GM18502 (cell line): ENCODE measurements at regions not wholly inside any gene's neighbourhood (a gene's known extent, or its start where the extent isn't known, plus 50 kb on each side); places are given as distances from the start of the nearest gene placed in this dataset.

Source experiments
- ATAC-seq: cut with Tn5 transposase; IDR thresholded peaks from one replicate; pipeline ENCODE4 v1.9.1; 2021; ENCODE audit warnings: mild to moderate bottlenecking; ENCODE audit not compliant: unreplicated experiment, poor library complexity

GRCh38 chr5:17690473-17690872 lies 56.2 kb downstream of the TAF11L14 start:
- ATAC-seq = no peak

- no peak for ATAC-seq
Measured at GRCh38 chr5:17691762-17692161, 57.5 kb downstream of the TAF11L14 start.

DNA sequence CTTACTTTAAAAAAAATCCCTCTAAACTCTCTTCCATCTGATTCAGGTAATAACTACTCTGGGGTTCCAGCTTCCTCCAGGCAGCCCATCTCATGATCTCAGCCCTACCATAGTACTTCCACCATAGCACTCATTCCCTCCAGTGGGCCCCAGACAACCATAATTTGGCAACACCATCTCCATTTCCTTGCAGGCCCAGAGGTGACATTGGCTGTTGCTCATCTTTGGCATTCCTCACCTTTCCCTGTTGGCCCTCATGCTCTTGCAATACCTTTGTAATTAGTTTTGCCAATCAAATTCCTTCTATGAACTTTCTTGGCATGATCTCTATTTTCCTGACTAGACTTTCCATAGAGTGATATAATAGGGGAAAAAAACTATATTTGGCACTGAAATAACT lies 60.1 kb downstream of the TAF11L14 start:
- ATAC-seq = no peak

DNA sequence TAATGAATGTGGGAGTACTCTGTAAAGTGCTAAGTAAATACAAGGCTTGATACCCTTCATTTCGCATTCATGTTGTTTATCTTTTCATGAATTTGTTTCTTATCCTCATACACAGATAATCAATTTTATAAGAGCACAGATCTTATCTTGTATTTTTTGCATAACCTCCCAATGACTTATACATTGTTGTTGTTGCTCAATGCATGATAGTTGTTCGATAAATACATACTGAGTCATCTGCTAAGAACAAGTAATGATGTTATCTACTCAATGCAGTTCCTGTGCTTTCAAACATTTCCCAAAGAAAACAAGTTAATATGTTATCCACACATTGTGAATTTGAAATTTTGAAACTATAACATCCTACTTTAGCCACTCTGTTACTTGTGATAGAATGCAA lies 60.7 kb downstream of the TAF11L14 start:
- ATAC-seq = no peak

- ATAC-seq = no peak
Measured at GRCh38 chr5:17696627-17697026, 62.4 kb downstream of the TAF11L14 start.

DNA sequence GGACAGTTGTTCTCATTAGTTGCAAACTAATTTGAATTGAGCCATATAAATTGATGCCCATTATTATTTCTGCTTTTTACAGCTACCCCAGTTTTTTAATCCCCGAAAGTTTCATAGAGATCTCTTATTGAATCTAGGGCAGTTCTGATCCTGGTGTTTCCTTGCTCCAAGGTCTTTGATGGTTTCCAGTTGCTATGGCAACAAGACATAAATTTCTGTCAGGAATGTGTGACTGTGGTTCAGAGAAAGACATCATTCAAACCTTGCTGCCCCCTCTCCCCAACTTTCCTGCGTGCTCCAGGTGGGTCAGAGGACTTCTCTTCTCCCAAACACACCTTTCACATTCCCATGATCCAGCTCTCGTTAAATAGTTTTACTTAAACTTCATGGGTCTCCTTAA lies 63.4 kb downstream of the TAF11L14 start:
- ATAC-seq = no peak

DNA sequence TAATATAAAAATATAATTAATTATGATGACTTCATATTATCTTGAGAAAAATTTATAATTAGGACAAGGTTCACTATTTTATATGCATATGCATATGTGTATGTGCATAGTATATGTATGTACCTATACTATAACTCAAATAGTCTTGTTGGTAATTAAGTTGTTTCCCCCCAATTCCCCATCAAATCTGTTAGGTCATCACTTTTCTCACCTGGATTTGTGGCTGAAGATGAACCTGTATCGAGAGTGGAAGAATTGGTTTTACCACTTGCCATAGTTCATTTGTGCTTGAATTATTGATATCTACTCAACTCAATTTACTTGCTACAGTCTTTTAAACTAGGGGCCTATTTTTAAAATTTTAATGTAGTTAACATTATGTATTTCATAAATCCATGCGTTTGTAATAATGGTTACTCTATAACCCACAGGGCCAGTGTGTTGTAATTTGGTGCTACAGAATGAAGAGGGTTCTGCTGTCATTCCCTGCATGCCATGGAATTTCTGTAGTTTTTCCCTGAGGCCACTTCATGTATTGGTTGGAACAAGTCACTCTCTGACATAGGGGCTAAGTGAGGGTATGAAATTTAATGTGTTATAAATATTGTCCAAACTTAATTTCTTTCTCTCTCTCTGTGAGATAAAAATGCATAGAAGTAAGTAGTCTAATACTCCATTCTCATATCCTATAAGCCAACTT lies 74.9 kb downstream of the TAF11L14 start:
- no peak for ATAC-seq

- no peak for ATAC-seq
Measured at GRCh38 chr5:17713301-17713700, 79.0 kb downstream of the TAF11L14 start.

GRCh38 chr5:17714186-17714585 lies 79.9 kb downstream of the TAF11L14 start:
- no peak for ATAC-seq

GRCh38 chr5:17719592-17719991 lies 85.3 kb downstream of the TAF11L14 start:
- no peak for ATAC-seq

DNA sequence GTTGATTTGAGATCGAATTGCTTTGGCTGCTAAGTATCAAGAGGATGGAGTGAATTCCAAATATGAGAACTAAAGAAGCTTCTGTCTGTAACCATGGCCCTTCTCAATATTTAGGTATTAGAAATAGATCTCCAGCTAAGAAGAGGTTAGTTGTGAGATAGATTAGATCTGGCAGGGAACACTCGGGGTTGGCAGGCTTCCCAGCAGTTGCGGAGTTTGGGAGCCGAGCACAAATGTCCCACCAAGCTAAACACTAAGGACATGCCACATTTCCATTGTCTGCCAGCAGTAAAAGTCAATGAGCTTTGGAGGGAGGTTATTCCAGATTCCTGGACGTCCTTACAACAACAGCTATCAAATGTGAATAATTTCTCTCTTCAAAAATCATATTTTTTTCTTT lies 85.8 kb downstream of the TAF11L14 start:
- ATAC-seq = no peak

DNA sequence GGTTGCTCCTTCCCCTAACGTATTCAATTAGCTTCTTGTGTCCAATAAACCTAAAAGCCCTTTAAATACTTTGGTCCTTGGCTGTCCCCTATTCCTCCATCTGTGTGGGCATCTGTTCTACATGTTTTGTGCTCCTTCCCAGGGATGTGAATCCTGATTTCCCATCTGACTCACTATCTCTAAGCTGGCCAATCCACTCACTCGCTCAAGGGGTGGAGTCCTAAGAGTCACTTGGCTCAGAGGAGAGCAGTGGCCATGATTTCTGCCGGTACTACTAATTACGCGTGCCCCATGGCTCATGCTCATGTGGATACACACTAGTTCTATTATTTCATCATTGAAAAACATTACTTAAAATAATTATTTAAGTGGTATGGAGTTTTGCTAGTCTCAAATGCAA lies 89.6 kb downstream of the TAF11L14 start:
- ATAC-seq = no peak

- no peak for ATAC-seq
Measured at GRCh38 chr5:17727098-17727497, 92.8 kb downstream of the TAF11L14 start.

DNA sequence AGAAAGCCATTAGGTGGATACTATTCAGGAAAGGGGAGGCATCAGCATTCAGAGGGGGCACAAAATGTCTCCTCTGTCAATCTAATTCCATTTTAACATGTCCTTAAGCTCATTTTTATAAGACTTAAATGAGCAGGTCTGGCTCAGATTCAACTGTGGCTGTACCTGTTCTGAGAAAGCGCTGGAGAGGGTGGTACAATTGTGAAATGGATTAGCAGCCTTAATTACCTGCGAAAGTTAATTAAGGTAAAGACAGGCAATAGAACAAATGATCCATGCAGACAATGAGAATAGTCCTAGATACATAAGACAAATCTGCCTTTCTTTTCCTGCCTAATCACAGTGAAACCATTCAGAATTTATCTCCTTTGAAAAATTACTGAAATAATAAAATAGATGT lies 96.2 kb downstream of the TAF11L14 start:
- ATAC-seq = no peak

DNA sequence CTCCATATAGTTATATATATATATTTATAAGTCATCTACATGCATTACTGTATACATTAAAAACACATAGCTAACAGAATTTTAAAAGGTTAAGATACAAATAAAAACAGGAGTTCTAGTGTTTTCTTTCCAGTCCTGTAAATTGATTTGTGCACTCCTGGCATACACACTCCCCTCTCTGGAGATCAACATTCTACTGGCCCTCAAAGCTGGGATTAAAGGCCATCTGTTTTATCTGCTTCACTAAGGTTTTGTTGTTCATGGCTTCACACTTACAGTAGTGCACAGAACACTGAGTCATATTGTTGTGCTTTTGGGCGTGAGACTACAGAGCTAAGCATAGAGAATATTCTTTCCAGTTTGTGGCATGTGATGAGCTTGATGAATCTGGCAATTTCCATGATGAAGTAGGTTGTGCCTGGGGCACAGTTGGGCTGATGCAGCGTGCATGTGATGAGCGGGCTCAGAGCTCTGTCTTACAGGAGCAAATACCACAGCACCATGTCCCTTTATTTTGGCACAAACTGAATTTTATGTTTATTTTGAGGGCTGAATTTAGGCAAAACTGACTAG lies 98.2 kb downstream of the TAF11L14 start:
- no peak for ATAC-seq

GRCh38 chr5:17734011-17734410 lies 99.8 kb downstream of the TAF11L14 start:
- ATAC-seq = no peak

DNA sequence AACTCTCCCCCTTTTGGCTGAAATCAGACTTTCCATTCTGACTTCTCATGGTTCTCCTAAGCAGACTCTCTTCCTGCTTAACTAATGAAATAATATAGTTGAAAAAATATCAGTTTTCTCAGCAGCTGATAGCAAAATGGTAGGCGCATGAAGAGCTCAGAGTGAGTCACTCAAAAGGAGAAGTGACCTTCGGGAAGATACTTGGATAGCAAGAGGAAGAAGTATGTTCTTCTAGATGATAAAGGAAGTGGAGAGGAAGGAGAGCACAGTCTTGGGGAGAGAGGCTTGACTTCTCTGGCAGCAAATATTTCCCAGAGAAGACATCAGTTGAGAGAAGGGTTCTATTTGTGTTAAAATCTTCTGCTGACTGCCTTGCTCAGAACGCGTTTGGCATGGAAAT lies 101.5 kb downstream of the TAF11L14 start:
- ATAC-seq = no peak

GRCh38 chr5:17737092-17737491 lies 102.8 kb downstream of the TAF11L14 start:
- ATAC-seq = no peak

- no peak for ATAC-seq
Measured at GRCh38 chr5:17738446-17738845, 104.2 kb downstream of the TAF11L14 start.

DNA sequence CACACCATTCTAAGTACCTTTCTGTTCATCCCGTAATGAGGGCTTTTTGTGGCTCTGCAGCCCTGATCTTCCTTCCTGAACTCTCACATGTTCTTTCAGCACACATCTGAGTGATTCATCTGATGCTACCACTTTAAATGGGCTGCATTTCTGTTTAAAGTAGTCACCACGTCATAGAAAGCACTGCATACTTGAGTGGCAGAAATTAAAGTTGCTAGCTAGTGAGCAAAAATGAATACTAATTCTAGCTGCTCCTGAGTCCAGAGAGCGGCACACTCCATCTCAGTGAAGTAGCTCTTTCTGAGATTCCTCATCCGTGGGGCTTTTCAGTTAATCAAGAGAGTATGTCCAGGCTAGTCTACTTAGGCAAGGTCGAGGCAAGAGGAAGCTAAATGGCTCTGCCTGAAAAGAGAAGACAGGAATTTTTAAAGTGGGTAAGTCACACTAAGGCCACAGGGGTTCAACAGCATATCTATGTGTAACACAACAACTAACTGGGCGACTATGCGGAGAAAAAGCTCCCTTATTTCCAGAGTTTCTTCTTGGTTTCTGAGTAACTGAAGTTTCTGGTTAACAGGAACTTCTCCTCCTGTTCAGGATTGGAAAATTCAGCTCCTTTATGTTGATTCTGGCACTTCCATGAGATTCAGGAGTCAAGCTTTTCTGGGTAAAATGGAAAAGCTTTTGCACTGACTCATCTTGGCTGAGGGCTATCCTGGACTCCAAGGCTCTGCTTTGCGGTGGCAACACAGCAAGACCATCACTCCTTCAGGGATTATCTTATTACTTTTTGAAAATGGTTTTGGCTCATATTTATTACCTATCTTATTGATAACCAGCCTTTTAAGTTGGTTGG lies 109.5 kb downstream of the TAF11L14 start:
- ATAC-seq = no peak

GRCh38 chr5:17748201-17748600 lies 113.9 kb downstream of the TAF11L14 start:
- no peak for ATAC-seq
